A549 (cell line): ENCODE measurements at regions not wholly inside any gene's neighbourhood (a gene's known extent, or its start where the extent isn't known, plus 50 kb on each side); places are given as distances from the start of the nearest gene placed in this dataset.

Experiments
- ATAC-seq, 2 experiments: fragments of 200-7000 bp in 1 of 2; fragments of >200 bp in 1 of 2; cut with Nextera tagmentation in 1 of 2; cut with Tn5 transposase in 1 of 2; 3 replicates each; pipeline versions ENCODE4 v1.8.0 to v1.9.1; 2018 to 2020; ENCODE audit warnings: mild to moderate bottlenecking in 1 of 2, moderate library complexity in 1 of 2
- CTCF ChIA-PET: fragments of 300-600 bp; sonication (Branson Sonifier 250); formaldehyde crosslinking; extraction: SDS; loops from one replicate; lab custom pipeline; 2021; ENCODE audit warnings: antibody characterized with exemption, inconsistent platforms; lab: Yijun Ruan, JAX
- POLR2A ChIA-PET: fragments of 350-600 bp; formaldehyde crosslinking; extraction: SDS; loops from one replicate; lab custom pipeline; 2021; ENCODE audit warnings: antibody characterized with exemption, inconsistent platforms; lab: Yijun Ruan, JAX
- DNase-seq, 2 experiments: peaks; one replicate each; pipeline versions ENCODE4 v3.0.0 to v3.0.0-alpha.2; 2011 to 2016; ENCODE audit warnings: low read depth in 1 of 2, low spot score in 1 of 2
- FAIRE-seq: peaks from 2 replicates; lab custom pipeline; 2011; peaks lifted over from hg19 to GRCh38; lab: Jason Lieb, UNC
- H3K27ac ChIP-seq, 2 experiments: fragments of >200 bp; sonication (Bioruptor Twin); formaldehyde crosslinking; 3 replicates each; pipeline ENCODE4 v1.5.1; 2016 to 2017
- H3K4me1 ChIP-seq: fragments of >200 bp; sonication (Bioruptor Twin); formaldehyde crosslinking; 3 replicates; pipeline ENCODE4 v1.6.1; 2016
- H3K4me2 ChIP-seq: fragments of >200 bp; sonication (Bioruptor Twin); formaldehyde crosslinking; 3 replicates; pipeline ENCODE4 v1.6.1; 2016
- H3K4me3 ChIP-seq: fragments of >200 bp; sonication (Bioruptor Twin); formaldehyde crosslinking; 3 replicates; pipeline ENCODE4 v1.5.1; 2016
- H3K9me3 ChIP-seq: fragments of >200 bp; sonication (Bioruptor Twin); formaldehyde crosslinking; 3 replicates; pipeline ENCODE4 v1.6.1; 2016
- CEBPB ChIP-seq, 2 experiments: fragments of >200 bp in 1 of 2; sonication (Bioruptor Twin) in 1 of 2; formaldehyde crosslinking in 1 of 2; IDR thresholded peaks; 2 replicates each; pipeline ENCODE4 v1.6.1; 2012 to 2016
- ESRRA ChIP-seq: fragments of 150-350 bp; IDR thresholded peaks from 2 replicates; pipeline ENCODE4 v1.6.1; 2014; ENCODE audit warnings: mild to moderate bottlenecking, low read length, borderline replicate concordance
- FOSL2 ChIP-seq, 2 experiments: fragments of 450-650 bp in 1 of 2; fragments of >200 bp in 1 of 2; sonication (Bioruptor Twin) in 1 of 2; formaldehyde crosslinking; IDR thresholded peaks; 2 replicates each; pipeline versions ENCODE4 v1.5.0 to v1.6.1; 2016 to 2020; ENCODE audit warnings: mild to moderate bottlenecking in 1 of 2, moderate library complexity in 1 of 2
- JUNB ChIP-seq: fragments of >200 bp; sonication (Bioruptor Twin); formaldehyde crosslinking; IDR thresholded peaks from 2 replicates; pipeline ENCODE4 v1.6.1; 2016
- NFE2L2 ChIP-seq: fragments of 150-350 bp; conservative IDR thresholded peaks from 2 replicates; pipeline ENCODE4 v1.6.1; 2014; ENCODE audit warnings: low read length
- NR3C1 ChIP-seq: fragments of >200 bp; sonication (Bioruptor Twin); formaldehyde crosslinking; IDR thresholded peaks from 3 replicates; pipeline ENCODE4 v1.6.1; 2017
- PHF8 ChIP-seq: fragments of 200-600 bp; sonication (generic); IDR thresholded peaks from 2 replicates; pipeline ENCODE4 v1.6.1; 2016; ENCODE audit warnings: low read depth, mild to moderate bottlenecking, antibody characterized with exemption, moderate library complexity, borderline replicate concordance
- POLR2A ChIP-seq: IDR thresholded peaks from 2 replicates; pipeline ENCODE4 v1.6.1; 2012; ENCODE audit warnings: mild to moderate bottlenecking, low read length
- RAD21 ChIP-seq, 2 experiments: fragments of >200 bp in 1 of 2; sonication (Bioruptor Twin) in 1 of 2; formaldehyde crosslinking in 1 of 2; IDR thresholded peaks in 1 of 2; conservative IDR thresholded peaks in 1 of 2; 2 replicates in 1 of 2; 3 replicates in 1 of 2; pipeline ENCODE4 v1.6.1; 2012 to 2018; ENCODE audit warnings: inconsistent platforms in 1 of 2
- RARB ChIP-seq: fragments of 250-450 bp; sonication (Bioruptor Pico); IDR thresholded peaks from 2 replicates; pipeline ENCODE4 v1.8.0; 2021; ENCODE audit warnings: mild to moderate bottlenecking, moderate library complexity
- RNF2 ChIP-seq: fragments of 200-600 bp; sonication (generic); IDR thresholded peaks from 2 replicates; pipeline ENCODE4 v1.6.1; 2016; ENCODE audit warnings: low read depth, mild to moderate bottlenecking, antibody characterized with exemption, moderate library complexity, borderline replicate concordance
- SREBF2 ChIP-seq: fragments of 450-650 bp; IDR thresholded peaks from 2 replicates; pipeline ENCODE4 v1.6.1; 2014; ENCODE audit warnings: mild to moderate bottlenecking, moderate library complexity
- ZC3H11A ChIP-seq: fragments of 450-650 bp; IDR thresholded peaks from 2 replicates; pipeline ENCODE4 v1.6.1; 2014; ENCODE audit warnings: antibody characterized with exemption, mild to moderate bottlenecking
- ZSCAN20 ChIP-seq: fragments of 250-450 bp; sonication (Bioruptor Pico); IDR thresholded peaks from 2 replicates; pipeline ENCODE4 v1.8.0; 2022; ENCODE audit warnings: mild to moderate bottlenecking, moderate library complexity
- WGBS: methylation state at CpG from one replicate; pipeline ENCODE4 v1.1.6; 2017; ENCODE audit errors: missing lambda C conversion rate; 5-methylcytosine and 5-hydroxymethylcytosine counted together
- TF ChIP-seq, protein P1 (sequence below): fragments of 450-650 bp; IDR thresholded peaks from 2 replicates; pipeline ENCODE4 v1.6.1; 2014; ENCODE audit warnings: antibody characterized with exemption
- TF ChIP-seq, protein P2 (sequence below): fragments of 200-600 bp; sonication (generic); IDR thresholded peaks from 2 replicates; pipeline ENCODE4 v1.6.1; 2016; ENCODE audit warnings: antibody characterized with exemption, mild to moderate bottlenecking, moderate library complexity
- TF ChIP-seq, protein P3 (sequence below): fragments of >200 bp; sonication (Bioruptor Twin); formaldehyde crosslinking; IDR thresholded peaks from 3 replicates; pipeline ENCODE4 v1.6.1; 2016
- TF ChIP-seq, protein P4 (sequence below): fragments of 250-450 bp; sonication (Bioruptor Pico); IDR thresholded peaks from 2 replicates; pipeline ENCODE4 v1.5.0; 2020; ENCODE audit warnings: low read depth, mild to moderate bottlenecking, moderate library complexity
- TF ChIP-seq, protein P5 (sequence below): fragments of 150-350 bp; IDR thresholded peaks from 2 replicates; pipeline ENCODE4 v1.6.1; 2014; ENCODE audit warnings: low read depth, mild to moderate bottlenecking, low read length

DNA sequence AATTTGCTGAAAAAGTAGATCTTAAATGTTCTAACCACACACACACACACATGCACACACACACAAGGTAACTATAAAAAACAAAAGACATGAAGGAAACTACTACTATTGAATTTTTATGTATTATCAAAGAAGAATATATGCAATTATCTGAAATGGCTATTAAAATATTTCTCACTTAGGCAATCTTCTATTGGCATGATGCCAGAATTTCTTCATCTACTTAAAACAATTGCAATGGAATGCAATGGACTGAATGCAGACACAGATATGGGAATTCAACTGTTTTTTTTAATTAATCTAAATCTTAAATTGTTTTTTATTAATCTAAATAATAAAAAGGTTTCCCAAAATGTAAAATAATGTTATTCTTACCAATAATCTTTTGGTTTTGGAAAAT is 152.6 kb upstream of the SMLR1 start:
- CTCF ChIA-PET = no interaction called here
- DNase-seq (no peak), ATAC-seq (no peak), FAIRE-seq (no peak)
- no peak overlapping the region for H3K27ac ChIP-seq
- POLR2A ChIA-PET = no interaction called here
- H3K9me3 ChIP-seq = no peaks in the 10 kb centered on the region
- no peak overlapping the region for H3K4me3 ChIP-seq
- no peak overlapping the region for H3K4me2 ChIP-seq
- no peak for TF ChIP-seq FOSL2 (IDR thresholded peaks at IDR 0.05)
- no peak for TF ChIP-seq FOSL2 (CRISPR knock-in tag; IDR thresholded peaks at IDR 0.05)
- TF ChIP-seq, protein P1, sequence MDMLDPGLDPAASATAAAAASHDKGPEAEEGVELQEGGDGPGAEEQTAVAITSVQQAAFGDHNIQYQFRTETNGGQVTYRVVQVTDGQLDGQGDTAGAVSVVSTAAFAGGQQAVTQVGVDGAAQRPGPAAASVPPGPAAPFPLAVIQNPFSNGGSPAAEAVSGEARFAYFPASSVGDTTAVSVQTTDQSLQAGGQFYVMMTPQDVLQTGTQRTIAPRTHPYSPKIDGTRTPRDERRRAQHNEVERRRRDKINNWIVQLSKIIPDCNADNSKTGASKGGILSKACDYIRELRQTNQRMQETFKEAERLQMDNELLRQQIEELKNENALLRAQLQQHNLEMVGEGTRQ = no peak
- no peak for TF ChIP-seq SREBF2
- no peak for TF ChIP-seq NFE2L2
- TF ChIP-seq, protein P2, sequence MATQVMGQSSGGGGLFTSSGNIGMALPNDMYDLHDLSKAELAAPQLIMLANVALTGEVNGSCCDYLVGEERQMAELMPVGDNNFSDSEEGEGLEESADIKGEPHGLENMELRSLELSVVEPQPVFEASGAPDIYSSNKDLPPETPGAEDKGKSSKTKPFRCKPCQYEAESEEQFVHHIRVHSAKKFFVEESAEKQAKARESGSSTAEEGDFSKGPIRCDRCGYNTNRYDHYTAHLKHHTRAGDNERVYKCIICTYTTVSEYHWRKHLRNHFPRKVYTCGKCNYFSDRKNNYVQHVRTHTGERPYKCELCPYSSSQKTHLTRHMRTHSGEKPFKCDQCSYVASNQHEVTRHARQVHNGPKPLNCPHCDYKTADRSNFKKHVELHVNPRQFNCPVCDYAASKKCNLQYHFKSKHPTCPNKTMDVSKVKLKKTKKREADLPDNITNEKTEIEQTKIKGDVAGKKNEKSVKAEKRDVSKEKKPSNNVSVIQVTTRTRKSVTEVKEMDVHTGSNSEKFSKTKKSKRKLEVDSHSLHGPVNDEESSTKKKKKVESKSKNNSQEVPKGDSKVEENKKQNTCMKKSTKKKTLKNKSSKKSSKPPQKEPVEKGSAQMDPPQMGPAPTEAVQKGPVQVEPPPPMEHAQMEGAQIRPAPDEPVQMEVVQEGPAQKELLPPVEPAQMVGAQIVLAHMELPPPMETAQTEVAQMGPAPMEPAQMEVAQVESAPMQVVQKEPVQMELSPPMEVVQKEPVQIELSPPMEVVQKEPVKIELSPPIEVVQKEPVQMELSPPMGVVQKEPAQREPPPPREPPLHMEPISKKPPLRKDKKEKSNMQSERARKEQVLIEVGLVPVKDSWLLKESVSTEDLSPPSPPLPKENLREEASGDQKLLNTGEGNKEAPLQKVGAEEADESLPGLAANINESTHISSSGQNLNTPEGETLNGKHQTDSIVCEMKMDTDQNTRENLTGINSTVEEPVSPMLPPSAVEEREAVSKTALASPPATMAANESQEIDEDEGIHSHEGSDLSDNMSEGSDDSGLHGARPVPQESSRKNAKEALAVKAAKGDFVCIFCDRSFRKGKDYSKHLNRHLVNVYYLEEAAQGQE = no peak
- TF ChIP-seq RARB (CRISPR knock-in tag) = no peak
- no peaks in the 10 kb centered on the region for H3K4me1 ChIP-seq

DNA sequence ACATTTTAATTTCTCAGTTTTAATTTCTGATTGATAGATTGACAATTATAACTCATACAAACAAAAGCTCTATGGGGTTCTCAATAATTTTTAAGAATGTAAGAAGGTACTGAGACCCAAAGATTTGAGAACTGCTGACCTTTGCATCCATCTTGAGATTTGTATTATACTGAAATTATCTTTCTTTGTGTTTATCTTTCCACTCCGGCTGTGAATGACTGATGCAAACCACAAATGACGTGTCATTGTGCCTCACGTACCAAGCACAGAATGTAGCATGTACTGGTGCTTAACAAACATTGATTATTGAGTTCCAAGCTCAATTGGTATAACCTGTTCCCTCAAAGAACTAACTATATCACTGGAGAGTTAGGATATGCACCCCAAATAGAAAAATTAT is 152.1 kb upstream of the SMLR1 start:
- TF ChIP-seq POLR2A (no peak), ZSCAN20 (no peak), PHF8 (no peak), ZC3H11A (no peak), RNF2 (no peak), CEBPB (IDR thresholded peaks at IDR 0.05) (no peak), ESRRA (no peak)
- TF ChIP-seq, protein P3, sequence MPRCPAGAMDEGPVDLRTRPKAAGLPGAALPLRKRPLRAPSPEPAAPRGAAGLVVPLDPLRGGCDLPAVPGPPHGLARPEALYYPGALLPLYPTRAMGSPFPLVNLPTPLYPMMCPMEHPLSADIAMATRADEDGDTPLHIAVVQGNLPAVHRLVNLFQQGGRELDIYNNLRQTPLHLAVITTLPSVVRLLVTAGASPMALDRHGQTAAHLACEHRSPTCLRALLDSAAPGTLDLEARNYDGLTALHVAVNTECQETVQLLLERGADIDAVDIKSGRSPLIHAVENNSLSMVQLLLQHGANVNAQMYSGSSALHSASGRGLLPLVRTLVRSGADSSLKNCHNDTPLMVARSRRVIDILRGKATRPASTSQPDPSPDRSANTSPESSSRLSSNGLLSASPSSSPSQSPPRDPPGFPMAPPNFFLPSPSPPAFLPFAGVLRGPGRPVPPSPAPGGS = no peak
- TF ChIP-seq, protein P4, sequence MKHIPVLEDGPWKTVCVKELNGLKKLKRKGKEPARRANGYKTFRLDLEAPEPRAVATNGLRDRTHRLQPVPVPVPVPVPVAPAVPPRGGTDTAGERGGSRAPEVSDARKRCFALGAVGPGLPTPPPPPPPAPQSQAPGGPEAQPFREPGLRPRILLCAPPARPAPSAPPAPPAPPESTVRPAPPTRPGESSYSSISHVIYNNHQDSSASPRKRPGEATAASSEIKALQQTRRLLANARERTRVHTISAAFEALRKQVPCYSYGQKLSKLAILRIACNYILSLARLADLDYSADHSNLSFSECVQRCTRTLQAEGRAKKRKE (CRISPR knock-in tag) = no peak
- POLR2A ChIA-PET = no interaction called here
- no peaks in the 10 kb centered on the region for H3K4me1 ChIP-seq
- DNase-seq (no peak), FAIRE-seq (no peak), ATAC-seq (no peak)
- WGBS = 0% methylated on average over 3 of the region's 3 CpGs
- H3K9me3 ChIP-seq = no peaks in the 10 kb centered on the region
- H3K4me2 ChIP-seq = no peak overlapping the region
- no peak overlapping the region for H3K27ac ChIP-seq
- no peak overlapping the region for H3K4me3 ChIP-seq
- CTCF ChIA-PET = no interaction called here

DNA sequence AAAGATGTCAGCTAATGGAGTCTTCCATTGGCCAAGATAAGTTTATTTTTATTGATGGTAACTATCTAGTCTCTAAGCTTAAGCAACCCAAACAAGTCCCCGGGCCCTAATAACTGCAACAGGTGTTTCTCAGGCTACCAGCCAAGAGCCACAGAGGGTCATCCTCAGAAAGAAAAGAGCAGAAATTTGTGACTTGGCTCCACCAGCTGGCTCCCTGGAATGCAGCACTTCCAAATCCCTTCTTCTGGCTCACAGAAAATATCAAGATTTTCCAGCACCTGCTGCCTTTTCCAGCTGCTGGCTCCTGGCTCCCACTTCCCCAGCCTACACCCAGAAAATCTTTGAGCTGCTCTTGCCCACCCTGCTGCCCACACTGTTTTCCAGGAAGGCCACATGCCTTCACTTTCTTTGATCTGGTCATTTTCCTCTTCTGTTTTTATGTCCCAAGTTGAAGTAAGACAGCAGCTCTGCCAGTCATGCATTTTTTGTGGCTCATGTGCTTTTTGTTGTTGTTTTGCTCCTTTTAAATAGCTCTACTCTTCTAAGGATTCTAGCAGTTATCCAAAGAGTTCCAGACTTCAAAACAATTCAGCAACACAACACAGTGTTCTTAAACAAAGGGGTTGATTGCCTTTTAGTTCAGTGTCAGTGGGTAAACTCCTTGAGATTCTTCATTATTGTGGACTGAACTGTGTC is 151.0 kb upstream of the SMLR1 start:
- POLR2A ChIA-PET = no interaction called here
- TF ChIP-seq, protein P5, sequence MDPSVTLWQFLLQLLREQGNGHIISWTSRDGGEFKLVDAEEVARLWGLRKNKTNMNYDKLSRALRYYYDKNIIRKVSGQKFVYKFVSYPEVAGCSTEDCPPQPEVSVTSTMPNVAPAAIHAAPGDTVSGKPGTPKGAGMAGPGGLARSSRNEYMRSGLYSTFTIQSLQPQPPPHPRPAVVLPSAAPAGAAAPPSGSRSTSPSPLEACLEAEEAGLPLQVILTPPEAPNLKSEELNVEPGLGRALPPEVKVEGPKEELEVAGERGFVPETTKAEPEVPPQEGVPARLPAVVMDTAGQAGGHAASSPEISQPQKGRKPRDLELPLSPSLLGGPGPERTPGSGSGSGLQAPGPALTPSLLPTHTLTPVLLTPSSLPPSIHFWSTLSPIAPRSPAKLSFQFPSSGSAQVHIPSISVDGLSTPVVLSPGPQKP = no peak
- TF ChIP-seq FOSL2 (IDR thresholded peaks at IDR 0.05) (no peak), FOSL2 (CRISPR knock-in tag; IDR thresholded peaks at IDR 0.05) (no peak), RAD21 (conservative IDR thresholded peaks at IDR 0.05 in 1 of 2, IDR thresholded peaks at IDR 0.05 in 1 of 2) (no peak), JUNB (no peak), NR3C1 (no peak)
- CTCF ChIA-PET = no interaction called here
- no peaks in the 10 kb centered on the region for H3K4me1 ChIP-seq
- H3K27ac ChIP-seq = no peak overlapping the region
- H3K4me2 ChIP-seq = no peak overlapping the region
- no peak overlapping the region for H3K4me3 ChIP-seq
- no peak for ATAC-seq
- 42% methylated on average over 1 of the region's 1 CpG for WGBS
- no peaks in the 10 kb centered on the region for H3K9me3 ChIP-seq
- FAIRE-seq = no peak
- no peak for DNase-seq
